Esophagus squamous epithelium (tissue), 4 donors: ENCODE measurements at regions not wholly inside any gene's neighbourhood (a gene's known extent, or its start where the extent isn't known, plus 50 kb on each side); places are given as distances from the start of the nearest gene placed in this dataset.

Experiments
- CTCF ChIP-seq, 6 experiments: fragments of 450-650 bp in 4 of 6; fragments of 200-600 bp in 2 of 6; sonication (generic) in 2 of 6; IDR thresholded peaks; one replicate each; pipeline ENCODE4 v1.5.1; 2016 to 2019; ENCODE audit warnings: antibody characterized with exemption in 6 of 6, mild to moderate bottlenecking in 4 of 6, moderate library complexity in 4 of 6
- POLR2A ChIP-seq, 4 donors: fragments of 450-650 bp; IDR thresholded peaks; one replicate each; pipeline ENCODE4 v1.6.1; 2017; ENCODE audit warnings: antibody characterized with exemption in 4 of 4, mild to moderate bottlenecking in 4 of 4, moderate library complexity in 3 of 4

GRCh38 chr6:144729502-144729901 is 444.4 kb downstream of the UTRN start:
- TF ChIP-seq POLR2A (IDR thresholded peaks at IDR 0.05), result no peak
- no peak for TF ChIP-seq CTCF (IDR thresholded peaks at IDR 0.05)
